ENCODE measurements at regions not wholly inside any gene's neighbourhood (a gene's known extent, or its start where the extent isn't known, plus 50 kb on each side); places are given as distances from the start of the nearest gene placed in this dataset.

DNA sequence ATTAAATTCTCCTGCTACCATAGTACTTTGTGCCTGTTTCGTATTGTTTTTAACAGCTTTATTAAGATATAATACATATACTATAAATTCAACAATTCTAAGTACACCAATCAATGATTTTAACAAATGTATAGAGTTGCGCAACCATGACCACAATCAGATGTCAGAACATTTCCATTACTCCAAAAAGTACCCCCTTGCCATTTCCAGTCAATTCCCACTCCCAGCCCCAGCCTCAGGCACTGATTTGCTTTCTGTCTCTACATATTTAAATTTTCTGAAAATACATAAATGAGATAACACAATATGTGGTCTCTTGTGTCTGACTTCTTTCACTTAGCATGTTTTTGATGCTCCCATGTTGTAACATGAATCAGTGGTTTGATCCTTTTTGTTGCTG is 193.9 kb downstream of the FIGN start:
- no peak overlapping the region for H3K4me3 ChIP-seq (ENCODE audit: low read length in 2 of 2)
- WGBS, 2 donors (ENCODE audit: extremely low coverage in 2 of 2, insufficient read length in 2 of 2, insufficient replicate concordance in 1 of 2) = no CpG with 5 or more reads among the region's 2 CpGs
- no peak overlapping the region for H3K4ac ChIP-seq (ENCODE audit: low read length)
- H4K91ac ChIP-seq (ENCODE audit: low read depth, low read length, poor library complexity) = no peak overlapping the region
- H2BK5ac ChIP-seq (ENCODE audit: low read length) = no peak overlapping the region
- no peaks in the 10 kb centered on the region for H3K36me3 ChIP-seq (replicated peaks in 1 of 2; ENCODE audit: control insufficient read depth in 2 of 2, insufficient read depth in 2 of 2, low read length in 2 of 2)
- H3K9me3 ChIP-seq (replicated peaks in 1 of 2; ENCODE audit: control insufficient read depth in 2 of 2, insufficient read depth in 1 of 2, low read depth in 1 of 2, low read length in 2 of 2) = no peaks in the 10 kb centered on the region
- DNase-seq (ENCODE audit: low spot score) = no peak
- no peak overlapping the region for H3K14ac ChIP-seq (ENCODE audit: low read length)
- H2BK12ac ChIP-seq (ENCODE audit: low read length) = no peak overlapping the region
- H3K23ac ChIP-seq (ENCODE audit: low read depth, low read length, poor library complexity) = no peak overlapping the region
- H3K27ac ChIP-seq (replicated peaks; ENCODE audit: low read length) = no peak overlapping the region
- H4K8ac ChIP-seq (ENCODE audit: low read depth, low read length) = no peak overlapping the region
- no peak overlapping the region for H2BK120ac ChIP-seq (ENCODE audit: low read depth, low read length)
- no peaks in the 10 kb centered on the region for H3K4me1 ChIP-seq (ENCODE audit: control insufficient read depth in 2 of 2, insufficient read depth in 1 of 2, low read depth in 1 of 2, low read length in 2 of 2)
- no peak overlapping the region for H2AFZ ChIP-seq (ENCODE audit: low read length)
- no peak overlapping the region for H2AK5ac ChIP-seq (ENCODE audit: low read depth, low read length)
- H3K18ac ChIP-seq (ENCODE audit: low read length) = no peak overlapping the region
- no peaks in the 10 kb centered on the region for H3K79me1 ChIP-seq (ENCODE audit: low read depth, low read length)
- H3K27me3 ChIP-seq (ENCODE audit: control insufficient read depth in 3 of 3, insufficient read depth in 3 of 3, low read depth in 1 of 3, low read length in 3 of 3) = no peaks in the 10 kb centered on the region
- H2BK15ac ChIP-seq (ENCODE audit: low read length) = no peak overlapping the region
- no peak overlapping the region for H3K4me2 ChIP-seq (ENCODE audit: insufficient read depth, low read length, poor library complexity, severe bottlenecking)
- no peak overlapping the region for H3K9ac ChIP-seq (ENCODE audit: low read depth, low read length, poor library complexity)

DNA sequence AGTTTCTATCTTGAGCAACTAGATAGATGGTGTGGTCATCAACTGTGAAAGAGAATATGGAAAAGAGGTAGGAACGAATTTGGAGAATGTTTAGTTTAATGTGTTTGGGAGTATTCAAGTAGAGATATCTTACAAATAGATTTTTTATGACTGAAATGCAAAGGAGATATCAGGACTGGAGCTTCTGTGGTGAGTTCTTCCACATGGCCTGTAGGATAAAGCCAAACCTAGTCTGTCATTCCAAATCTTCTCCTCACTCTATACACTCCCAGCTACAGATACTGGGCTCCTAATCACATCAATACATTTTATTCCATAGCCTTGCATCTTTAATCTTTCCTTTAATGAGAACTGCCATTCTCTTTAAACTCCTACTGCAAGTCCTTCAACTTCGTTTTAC is 194.3 kb downstream of the FIGN start:
- no peak overlapping the region for H2BK120ac ChIP-seq (ENCODE audit: low read depth, low read length)
- no peak overlapping the region for H3K4me3 ChIP-seq (ENCODE audit: low read length in 2 of 2)
- no peak overlapping the region for H3K23ac ChIP-seq (ENCODE audit: low read depth, low read length, poor library complexity)
- no peaks in the 10 kb centered on the region for H3K79me1 ChIP-seq (ENCODE audit: low read depth, low read length)
- H2BK5ac ChIP-seq (ENCODE audit: low read length) = no peak overlapping the region
- H3K9me3 ChIP-seq (replicated peaks in 1 of 2; ENCODE audit: control insufficient read depth in 2 of 2, insufficient read depth in 1 of 2, low read depth in 1 of 2, low read length in 2 of 2) = no peaks in the 10 kb centered on the region
- no peak overlapping the region for H3K4me2 ChIP-seq (ENCODE audit: insufficient read depth, low read length, poor library complexity, severe bottlenecking)
- H2AK5ac ChIP-seq (ENCODE audit: low read depth, low read length) = no peak overlapping the region
- H3K27ac ChIP-seq (replicated peaks; ENCODE audit: low read length) = no peak overlapping the region
- no peak for DNase-seq (ENCODE audit: low spot score)
- H2BK12ac ChIP-seq (ENCODE audit: low read length) = no peak overlapping the region
- no peak overlapping the region for H2BK15ac ChIP-seq (ENCODE audit: low read length)
- H3K14ac ChIP-seq (ENCODE audit: low read length) = no peak overlapping the region
- H3K27me3 ChIP-seq (ENCODE audit: control insufficient read depth in 3 of 3, insufficient read depth in 3 of 3, low read depth in 1 of 3, low read length in 3 of 3) = no peaks in the 10 kb centered on the region
- H3K4ac ChIP-seq (ENCODE audit: low read length) = no peak overlapping the region
- no peak overlapping the region for H3K18ac ChIP-seq (ENCODE audit: low read length)
- no peak overlapping the region for H3K9ac ChIP-seq (ENCODE audit: low read depth, low read length, poor library complexity)
- H3K36me3 ChIP-seq (replicated peaks in 1 of 2; ENCODE audit: control insufficient read depth in 2 of 2, insufficient read depth in 2 of 2, low read length in 2 of 2) = no peaks in the 10 kb centered on the region
- H2AFZ ChIP-seq (ENCODE audit: low read length) = no peak overlapping the region
- no peak overlapping the region for H4K8ac ChIP-seq (ENCODE audit: low read depth, low read length)
- H4K91ac ChIP-seq (ENCODE audit: low read depth, low read length, poor library complexity) = no peak overlapping the region
- H3K4me1 ChIP-seq (ENCODE audit: control insufficient read depth in 2 of 2, insufficient read depth in 1 of 2, low read depth in 1 of 2, low read length in 2 of 2) = no peaks in the 10 kb centered on the region
- WGBS, 2 donors (ENCODE audit: extremely low coverage in 2 of 2, insufficient read length in 2 of 2, insufficient replicate concordance in 1 of 2) = 100% methylated on average over 1 of the region's 2 CpGs

DNA sequence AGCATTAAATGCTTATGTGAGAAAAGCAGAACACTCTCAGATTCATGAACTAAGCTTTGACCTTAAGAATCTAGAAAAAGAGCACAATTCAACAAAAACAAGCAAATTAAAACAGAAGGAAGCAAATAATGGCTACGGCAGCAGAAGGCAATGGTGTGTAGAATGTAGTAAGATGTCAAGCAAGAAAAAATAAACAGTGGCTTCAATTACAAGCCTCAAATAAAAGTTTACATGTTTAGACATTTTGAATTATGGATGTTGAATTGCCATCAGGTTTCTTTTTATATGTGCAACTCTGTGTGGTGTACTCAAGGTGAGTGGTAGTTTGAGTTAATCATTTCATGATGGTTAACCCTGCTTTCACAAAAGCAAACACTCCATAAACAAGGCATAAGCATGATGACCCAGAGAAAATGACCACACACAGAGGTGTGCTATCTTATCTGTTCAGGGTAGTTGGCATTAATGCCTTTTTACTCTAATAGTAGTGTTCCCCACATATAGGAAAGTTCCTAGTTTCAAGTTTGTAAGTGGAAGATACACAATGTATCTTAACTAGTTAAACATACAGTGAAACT is 207.1 kb downstream of the FIGN start:
- H2AFZ ChIP-seq (ENCODE audit: low read length) = no peak overlapping the region
- no peaks in the 10 kb centered on the region for H3K79me1 ChIP-seq (ENCODE audit: low read depth, low read length)
- no peaks in the 10 kb centered on the region for H3K4me1 ChIP-seq (ENCODE audit: control insufficient read depth in 2 of 2, insufficient read depth in 1 of 2, low read depth in 1 of 2, low read length in 2 of 2)
- no peak overlapping the region for H4K8ac ChIP-seq (ENCODE audit: low read depth, low read length)
- H3K4me3 ChIP-seq (ENCODE audit: low read length in 2 of 2) = no peak overlapping the region
- no peaks in the 10 kb centered on the region for H3K36me3 ChIP-seq (replicated peaks in 1 of 2; ENCODE audit: control insufficient read depth in 2 of 2, insufficient read depth in 2 of 2, low read length in 2 of 2)
- H3K4ac ChIP-seq (ENCODE audit: low read length) = no peak overlapping the region
- no peak overlapping the region for H3K14ac ChIP-seq (ENCODE audit: low read length)
- H2BK120ac ChIP-seq (ENCODE audit: low read depth, low read length) = no peak overlapping the region
- no CpG with 5 or more reads among the region's 1 CpG for WGBS, 2 donors (ENCODE audit: extremely low coverage in 2 of 2, insufficient read length in 2 of 2, insufficient replicate concordance in 1 of 2)
- H3K27ac ChIP-seq (replicated peaks; ENCODE audit: low read length) = no peak overlapping the region
- H3K27me3 ChIP-seq (ENCODE audit: control insufficient read depth in 3 of 3, insufficient read depth in 3 of 3, low read depth in 1 of 3, low read length in 3 of 3) = no peaks in the 10 kb centered on the region
- H2BK12ac ChIP-seq (ENCODE audit: low read length) = no peak overlapping the region
- H3K9ac ChIP-seq (ENCODE audit: low read depth, low read length, poor library complexity) = no peak overlapping the region
- no peak overlapping the region for H2AK5ac ChIP-seq (ENCODE audit: low read depth, low read length)
- peaks cover 0 to 7% of the 10 kb centered on the region in 2 donors for H3K9me3 ChIP-seq (replicated peaks in 1 of 2; ENCODE audit: control insufficient read depth in 2 of 2, insufficient read depth in 1 of 2, low read depth in 1 of 2, low read length in 2 of 2)
- no peak overlapping the region for H4K91ac ChIP-seq (ENCODE audit: low read depth, low read length, poor library complexity)
- DNase-seq (ENCODE audit: low spot score) = no peak
- H3K18ac ChIP-seq (ENCODE audit: low read length) = no peak overlapping the region
- no peak overlapping the region for H3K23ac ChIP-seq (ENCODE audit: low read depth, low read length, poor library complexity)
- no peak overlapping the region for H3K4me2 ChIP-seq (ENCODE audit: insufficient read depth, low read length, poor library complexity, severe bottlenecking)
- H2BK5ac ChIP-seq (ENCODE audit: low read length) = no peak overlapping the region
- H2BK15ac ChIP-seq (ENCODE audit: low read length) = no peak overlapping the region

DNA sequence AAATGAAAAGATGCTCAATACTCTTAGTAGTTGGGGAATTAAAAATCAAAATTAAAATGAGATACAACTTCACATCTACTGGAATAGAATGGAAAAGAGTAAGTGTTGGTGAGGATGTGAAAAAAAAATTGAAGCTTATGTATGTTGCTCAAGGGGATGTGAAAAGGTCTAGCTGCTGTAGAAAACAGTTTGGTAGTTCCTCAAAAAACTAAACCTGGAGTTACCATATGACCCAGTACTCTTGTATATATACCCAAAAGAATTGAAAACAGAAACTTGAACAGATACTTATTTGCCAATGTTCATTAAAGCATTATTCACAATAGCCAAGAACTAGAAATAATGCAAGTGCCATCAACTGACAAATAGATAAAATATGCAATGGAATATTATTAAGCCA is 208.4 kb downstream of the FIGN start:
- no peak overlapping the region for H3K23ac ChIP-seq (ENCODE audit: low read depth, low read length, poor library complexity)

More for the DNA sequence above, 208.4 kb downstream of the FIGN start:
- H3K27ac ChIP-seq (replicated peaks; ENCODE audit: low read length) = no peak overlapping the region
- no peaks in the 10 kb centered on the region for H3K27me3 ChIP-seq (ENCODE audit: control insufficient read depth in 3 of 3, insufficient read depth in 3 of 3, low read depth in 1 of 3, low read length in 3 of 3)
- H2AK5ac ChIP-seq (ENCODE audit: low read depth, low read length) = no peak overlapping the region
- H3K4me3 ChIP-seq (ENCODE audit: low read length in 2 of 2) = no peak overlapping the region
- no peak overlapping the region for H3K18ac ChIP-seq (ENCODE audit: low read length)
- H3K36me3 ChIP-seq (replicated peaks in 1 of 2; ENCODE audit: control insufficient read depth in 2 of 2, insufficient read depth in 2 of 2, low read length in 2 of 2) = no peaks in the 10 kb centered on the region
- H3K4me1 ChIP-seq (ENCODE audit: control insufficient read depth in 2 of 2, insufficient read depth in 1 of 2, low read depth in 1 of 2, low read length in 2 of 2) = no peaks in the 10 kb centered on the region
- no peak for DNase-seq (ENCODE audit: low spot score)
- no peak overlapping the region for H4K8ac ChIP-seq (ENCODE audit: low read depth, low read length)
- H3K4ac ChIP-seq (ENCODE audit: low read length) = no peak overlapping the region
- H4K91ac ChIP-seq (ENCODE audit: low read depth, low read length, poor library complexity) = no peak overlapping the region
- no peak overlapping the region for H2BK12ac ChIP-seq (ENCODE audit: low read length)
- no peak overlapping the region for H2BK15ac ChIP-seq (ENCODE audit: low read length)
- no peaks in the 10 kb centered on the region for H3K79me1 ChIP-seq (ENCODE audit: low read depth, low read length)
- peaks cover 0 to 13% of the 10 kb centered on the region in 2 donors for H3K9me3 ChIP-seq (replicated peaks in 1 of 2; ENCODE audit: control insufficient read depth in 2 of 2, insufficient read depth in 1 of 2, low read depth in 1 of 2, low read length in 2 of 2)
- H3K14ac ChIP-seq (ENCODE audit: low read length) = no peak overlapping the region
- H3K4me2 ChIP-seq (ENCODE audit: insufficient read depth, low read length, poor library complexity, severe bottlenecking) = no peak overlapping the region
- no peak overlapping the region for H2BK5ac ChIP-seq (ENCODE audit: low read length)
- no peak overlapping the region for H2AFZ ChIP-seq (ENCODE audit: low read length)
- no peak overlapping the region for H2BK120ac ChIP-seq (ENCODE audit: low read depth, low read length)
- no peak overlapping the region for H3K9ac ChIP-seq (ENCODE audit: low read depth, low read length, poor library complexity)
